ENCODE measurements at regions not wholly inside any gene's neighbourhood (a gene's known extent, or its start where the extent isn't known, plus 50 kb on each side); places are given as distances from the start of the nearest gene placed in this dataset.

DNA sequence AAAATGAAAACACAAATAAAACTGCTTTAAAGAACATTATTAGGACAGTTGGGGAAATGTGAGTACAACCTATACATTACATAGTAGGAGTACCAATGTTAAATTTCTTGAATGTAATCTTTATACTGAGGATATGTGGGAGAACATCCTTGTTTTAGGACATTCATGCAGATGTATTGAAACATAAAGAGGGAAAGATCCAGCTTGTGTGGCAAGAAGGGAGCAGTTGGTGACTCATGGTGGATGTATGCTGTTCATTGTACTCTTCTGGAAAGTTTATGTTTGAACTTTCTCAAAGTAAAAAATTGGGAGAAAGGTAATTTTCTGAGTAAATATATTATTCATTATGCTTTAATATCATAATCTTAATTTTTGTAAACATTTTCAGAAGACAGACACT lies 132.1 kb upstream of the DLGAP1 start:
- Histone ChIP-seq H3K27me3 (no peaks in the 10 kb centered on the region), H3K27ac (replicated peaks in 1 of 4) (no peak overlapping the region), H3K9me3 (no peaks in the 10 kb centered on the region), H3K4me3 (no peak overlapping the region), H3K36me3 (no peaks in the 10 kb centered on the region), H3K4me1 (no peaks in the 10 kb centered on the region)
- TF ChIP-seq POLR2AphosphoS5 (IDR thresholded peaks at IDR 0.05) (no peak), EP300 (IDR thresholded peaks at IDR 0.05) (no peak), POLR2A (IDR thresholded peaks at IDR 0.05; ENCODE audit: low read depth) (no peak)
- TF ChIP-seq, protein P1, sequence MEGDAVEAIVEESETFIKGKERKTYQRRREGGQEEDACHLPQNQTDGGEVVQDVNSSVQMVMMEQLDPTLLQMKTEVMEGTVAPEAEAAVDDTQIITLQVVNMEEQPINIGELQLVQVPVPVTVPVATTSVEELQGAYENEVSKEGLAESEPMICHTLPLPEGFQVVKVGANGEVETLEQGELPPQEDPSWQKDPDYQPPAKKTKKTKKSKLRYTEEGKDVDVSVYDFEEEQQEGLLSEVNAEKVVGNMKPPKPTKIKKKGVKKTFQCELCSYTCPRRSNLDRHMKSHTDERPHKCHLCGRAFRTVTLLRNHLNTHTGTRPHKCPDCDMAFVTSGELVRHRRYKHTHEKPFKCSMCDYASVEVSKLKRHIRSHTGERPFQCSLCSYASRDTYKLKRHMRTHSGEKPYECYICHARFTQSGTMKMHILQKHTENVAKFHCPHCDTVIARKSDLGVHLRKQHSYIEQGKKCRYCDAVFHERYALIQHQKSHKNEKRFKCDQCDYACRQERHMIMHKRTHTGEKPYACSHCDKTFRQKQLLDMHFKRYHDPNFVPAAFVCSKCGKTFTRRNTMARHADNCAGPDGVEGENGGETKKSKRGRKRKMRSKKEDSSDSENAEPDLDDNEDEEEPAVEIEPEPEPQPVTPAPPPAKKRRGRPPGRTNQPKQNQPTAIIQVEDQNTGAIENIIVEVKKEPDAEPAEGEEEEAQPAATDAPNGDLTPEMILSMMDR (IDR thresholded peaks at IDR 0.05): no peak
- intact Hi-C loops (cut with DNase I): no loop called here
- no peak for DNase-seq (ENCODE audit: extremely low spot score)

DNA sequence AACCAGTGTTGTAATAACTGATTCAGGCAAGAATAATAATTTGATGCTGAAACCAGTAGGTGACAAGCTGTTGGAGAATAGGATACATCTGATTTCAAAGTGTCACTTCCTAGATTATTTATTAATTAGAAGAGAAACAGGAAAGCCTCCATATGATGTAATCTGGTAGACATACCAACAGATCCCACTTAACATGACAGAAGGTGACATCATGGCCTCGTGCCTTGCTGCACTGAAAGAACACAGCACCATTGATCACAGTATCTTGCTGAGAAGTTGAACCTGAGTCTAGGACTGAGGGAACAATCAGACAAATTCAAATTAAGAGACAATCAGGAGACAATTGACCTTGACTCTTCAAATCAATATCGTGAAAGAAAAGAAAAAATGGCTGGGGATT lies 131.6 kb upstream of the DLGAP1 start:
- Histone ChIP-seq H3K27ac (replicated peaks in 1 of 4) (no peak overlapping the region), H3K36me3 (no peaks in the 10 kb centered on the region), H3K27me3 (no peaks in the 10 kb centered on the region), H3K4me3 (no peak overlapping the region), H3K4me1 (no peaks in the 10 kb centered on the region), H3K9me3 (no peaks in the 10 kb centered on the region)
- intact Hi-C loops (cut with DNase I): no loop called here
- 72% methylated on average over 2 of the region's 2 CpGs for WGBS
- DNase-seq (ENCODE audit: extremely low spot score): no peak
- TF ChIP-seq, protein P1 (IDR thresholded peaks at IDR 0.05): no peak
- TF ChIP-seq POLR2A (IDR thresholded peaks at IDR 0.05; ENCODE audit: low read depth): no peak
- no peak for TF ChIP-seq POLR2AphosphoS5 (IDR thresholded peaks at IDR 0.05)

DNA sequence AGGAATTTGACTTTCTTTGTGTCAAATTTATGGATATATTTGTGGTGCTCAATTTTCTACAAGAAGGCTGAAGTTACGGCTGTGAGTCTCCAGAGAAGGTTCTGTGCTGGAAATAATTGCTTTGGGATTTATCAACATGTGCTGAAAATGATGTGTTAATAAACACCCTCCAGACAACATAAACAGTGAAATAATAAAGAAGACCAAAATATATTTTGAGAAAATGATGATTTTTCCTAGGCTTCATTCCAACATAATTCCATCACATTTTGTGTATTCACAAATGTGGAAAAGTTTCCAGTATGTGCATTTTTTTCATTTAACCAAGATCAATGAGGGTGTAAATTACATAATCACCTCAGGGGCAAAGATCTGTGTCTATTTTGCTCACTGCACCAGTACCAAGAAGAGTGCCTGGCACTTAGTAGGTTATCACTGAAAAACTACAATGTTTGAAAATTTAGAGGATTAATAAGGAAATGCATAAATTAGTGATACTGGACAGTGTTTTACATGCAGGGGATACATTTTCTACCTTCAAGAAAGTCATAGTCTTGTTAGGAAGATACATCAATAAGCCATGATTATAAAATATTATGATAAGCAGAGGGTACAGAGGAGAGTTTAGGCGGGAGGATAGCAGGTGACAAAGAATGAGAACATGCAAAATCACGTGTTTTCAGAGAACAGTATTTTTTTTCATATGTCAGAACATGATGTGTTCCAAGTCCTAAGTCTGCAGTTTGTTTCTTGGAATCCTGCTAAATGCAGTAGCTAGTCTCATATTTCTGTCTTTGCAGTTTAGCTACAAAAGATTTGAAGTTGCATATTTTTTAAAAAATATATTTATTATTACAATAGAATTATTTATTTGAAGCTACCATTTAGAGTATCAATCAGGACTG lies 127.6 kb upstream of the DLGAP1 start:
- H3K27ac ChIP-seq (replicated peaks in 1 of 4): no peak overlapping the region
- WGBS: 62% methylated on average over 3 of the region's 3 CpGs
- H3K9me3 ChIP-seq: peaks cover 0 to 11% (median 9%) of the 10 kb centered on the region in 4 donors
- TF ChIP-seq, protein P1 (IDR thresholded peaks at IDR 0.05): no peak
- no peaks in the 10 kb centered on the region for H3K27me3 ChIP-seq
- intact Hi-C loops (cut with DNase I): no loop called here
- DNase-seq (ENCODE audit: extremely low spot score): no peak
- H3K4me1 ChIP-seq: no peaks in the 10 kb centered on the region
- no peak overlapping the region for H3K4me3 ChIP-seq
- H3K36me3 ChIP-seq: no peaks in the 10 kb centered on the region

DNA sequence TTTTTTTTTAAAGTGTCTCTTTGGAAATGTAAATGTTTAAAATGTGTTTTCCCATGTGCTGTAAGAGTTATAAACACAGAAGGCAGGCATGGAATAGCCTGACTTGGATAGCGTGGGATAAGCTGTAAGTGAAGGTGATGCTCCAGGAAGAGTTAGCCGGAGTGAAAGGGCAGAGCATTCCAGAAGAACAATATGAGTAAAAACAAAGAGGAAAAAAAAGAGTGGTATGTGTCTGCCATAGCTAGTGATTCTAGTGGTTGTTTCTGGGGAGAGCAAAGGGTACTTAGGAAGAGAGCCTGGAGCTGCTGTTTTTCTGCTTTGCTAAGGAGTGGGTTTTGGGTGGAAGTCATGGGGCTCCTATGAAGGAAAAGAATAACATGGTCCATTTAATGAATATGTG lies 126.9 kb upstream of the DLGAP1 start:
- peaks cover 0 to 16% (median 13%) of the 10 kb centered on the region in 4 donors for H3K9me3 ChIP-seq
- H3K36me3 ChIP-seq: no peaks in the 10 kb centered on the region
- no peak overlapping the region for H3K4me3 ChIP-seq
- no peaks in the 10 kb centered on the region for H3K27me3 ChIP-seq
- intact Hi-C loops (cut with DNase I): no loop called here
- H3K27ac ChIP-seq (replicated peaks in 1 of 4): no peak overlapping the region
- no peak for DNase-seq (ENCODE audit: extremely low spot score)
- H3K4me1 ChIP-seq: no peaks in the 10 kb centered on the region
- TF ChIP-seq EP300 (IDR thresholded peaks at IDR 0.05): no peak
- no peak for TF ChIP-seq POLR2A (IDR thresholded peaks at IDR 0.05; ENCODE audit: low read depth)
- TF ChIP-seq, protein P1 (IDR thresholded peaks at IDR 0.05): no peak
- TF ChIP-seq POLR2AphosphoS5 (IDR thresholded peaks at IDR 0.05): no peak
- 56% methylated on average over 2 of the region's 2 CpGs for WGBS

DNA sequence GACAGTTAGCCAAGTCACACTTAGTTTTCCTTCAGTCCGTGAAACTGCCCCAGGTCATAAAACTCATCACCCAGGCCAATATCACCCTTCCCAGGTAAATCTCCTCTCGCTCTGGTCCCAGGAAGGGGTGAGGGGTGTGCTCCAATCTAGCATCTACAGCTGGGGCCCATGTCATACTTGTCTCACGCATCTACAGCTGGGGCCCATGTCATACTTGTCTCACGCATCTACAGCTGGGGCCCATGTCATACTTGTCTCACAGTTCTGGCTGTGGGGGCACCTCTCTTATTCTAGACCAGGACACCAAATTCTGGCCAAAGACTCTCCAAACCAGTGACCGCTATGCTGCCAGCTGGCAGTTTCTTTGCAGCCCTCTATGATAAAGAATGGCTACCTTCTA lies 123.3 kb upstream of the DLGAP1 start:
- TF ChIP-seq POLR2AphosphoS5 (IDR thresholded peaks at IDR 0.05) (no peak), EP300 (IDR thresholded peaks at IDR 0.05) (no peak), POLR2A (IDR thresholded peaks at IDR 0.05; ENCODE audit: low read depth) (no peak)
- TF ChIP-seq, protein P1 (IDR thresholded peaks at IDR 0.05): no peak
- WGBS: 93% methylated on average over 5 of the region's 5 CpGs
- no peaks in the 10 kb centered on the region for H3K36me3 ChIP-seq
- intact Hi-C loops (cut with DNase I): no loop called here
- no peak overlapping the region for H3K4me3 ChIP-seq
- no peak overlapping the region for H3K27ac ChIP-seq (replicated peaks in 1 of 4)
- peaks cover 0 to 35% (median 17%) of the 10 kb centered on the region in 4 donors for H3K9me3 ChIP-seq
- no peak for DNase-seq (ENCODE audit: extremely low spot score)
- H3K27me3 ChIP-seq: no peaks in the 10 kb centered on the region
- H3K4me1 ChIP-seq: no peaks in the 10 kb centered on the region
